Panc1 (cell line): ENCODE measurements at regions not wholly inside any gene's neighbourhood (a gene's known extent, or its start where the extent isn't known, plus 50 kb on each side); places are given as distances from the start of the nearest gene placed in this dataset.

Source experiments
- ATAC-seq: fragments of 200-7000 bp; cut with Tn5 transposase; 2 replicates; pipeline ENCODE4 v1.9.1; 2020; ENCODE audit warnings: mild to moderate bottlenecking, moderate library complexity
- BruUV-seq: library from RNA; stranded (reverse); fragments of 400-500 nt; replicated peaks from 2 replicates; lab custom pipeline; 2021; lab: Mats Ljungman, UMichigan
- CTCF ChIA-PET: fragments of 300-600 bp; sonication (Branson Sonifier 250); formaldehyde crosslinking; loops from one replicate; lab custom pipeline; 2022; ENCODE audit warnings: antibody characterized with exemption; lab: Charles Lee
- POLR2A ChIA-PET: fragments of 300-600 bp; sonication (Branson Sonifier 250); formaldehyde crosslinking; loops from one replicate; lab custom pipeline; 2022; ENCODE audit warnings: antibody characterized with exemption; lab: Charles Lee
- DNase-seq: peaks from one replicate; pipeline ENCODE4 v3.0.0-alpha.2; 2010; ENCODE audit warnings: low read depth, low spot score
- H3K27ac ChIP-seq: 2 replicates; pipeline ENCODE4 v1.5.1; 2011; ENCODE audit warnings: mild to moderate bottlenecking, low read length, inconsistent platforms
- H3K27me3 ChIP-seq: fragments of 200-500 bp; sonication (Bioruptor generic); 2 replicates; pipeline ENCODE4 v1.6.0; 2014; ENCODE audit warnings: low read length, inconsistent platforms; ENCODE audit not compliant: control insufficient read depth, insufficient read depth
- H3K36me3 ChIP-seq: fragments of 200-500 bp; sonication (Bioruptor generic); 2 replicates; pipeline ENCODE4 v1.5.1; 2014; ENCODE audit warnings: inconsistent platforms, mild to moderate bottlenecking, low read length, moderate library complexity; ENCODE audit not compliant: control insufficient read depth, insufficient read depth
- H3K4me1 ChIP-seq: 2 replicates; pipeline ENCODE4 v1.5.1; 2011; ENCODE audit warnings: inconsistent platforms, mild to moderate bottlenecking, low read length, moderate library complexity; ENCODE audit not compliant: control insufficient read depth, insufficient read depth
- H3K4me3 ChIP-seq, 2 experiments: 2 replicates each; pipeline ENCODE4 v1.5.1; 2011 to 2012; ENCODE audit warnings: low read depth in 2 of 2, low read length in 2 of 2, mild to moderate bottlenecking in 2 of 2, inconsistent platforms in 1 of 2, moderate library complexity in 1 of 2
- H3K9me3 ChIP-seq: fragments of 200-500 bp; sonication (Bioruptor generic); 2 replicates; pipeline ENCODE4 v1.5.1; 2014; ENCODE audit warnings: low read depth, mild to moderate bottlenecking, inconsistent platforms, low read length, moderate library complexity; ENCODE audit not compliant: control insufficient read depth, insufficient read depth
- POLR2AphosphoS5 ChIP-seq: IDR thresholded peaks from 2 replicates; pipeline ENCODE4 v1.6.1; 2012; ENCODE audit warnings: mild to moderate bottlenecking, low read depth, low read length, moderate library complexity
- SIN3A ChIP-seq: IDR thresholded peaks from 2 replicates; pipeline ENCODE4 v1.6.1; 2012; ENCODE audit warnings: low read depth, mild to moderate bottlenecking, low read length, moderate library complexity, borderline replicate concordance; ENCODE audit not compliant: insufficient read depth
- TCF7L2 ChIP-seq: IDR thresholded peaks from 2 replicates; pipeline ENCODE4 v1.6.1; 2011; ENCODE audit warnings: mild to moderate bottlenecking, low read depth, low read length, inconsistent platforms
- in situ Hi-C: cut with HindIII; loops from 2 replicates; pipeline ENCODE4 v1.10.0; 2016; ENCODE audit warnings: low sequenced_read_pairs, low pct_unique_long_range_greater_than_20kb
- intact Hi-C: fragments of 100-400 bp; cut with micrococcal nuclease; formaldehyde crosslinking; loops from one replicate; pipeline ENCODE4 v1.10.0; 2022; ENCODE audit not compliant: unreplicated experiment
- TF ChIP-seq, protein P1 (sequence below): fragments of 450-650 bp; IDR thresholded peaks from 2 replicates; pipeline ENCODE4 v1.5.1; 2017; ENCODE audit warnings: mild to moderate bottlenecking
- TF ChIP-seq, protein P2 (sequence below), 2 experiments: IDR thresholded peaks; 2 replicates each; pipeline ENCODE4 v1.6.1; 2011 to 2012; ENCODE audit warnings: low read depth in 2 of 2, control low read depth in 1 of 2, low read length in 1 of 2, mild to moderate bottlenecking in 1 of 2, moderate library complexity in 1 of 2; ENCODE audit not compliant: insufficient read depth in 1 of 2

DNA sequence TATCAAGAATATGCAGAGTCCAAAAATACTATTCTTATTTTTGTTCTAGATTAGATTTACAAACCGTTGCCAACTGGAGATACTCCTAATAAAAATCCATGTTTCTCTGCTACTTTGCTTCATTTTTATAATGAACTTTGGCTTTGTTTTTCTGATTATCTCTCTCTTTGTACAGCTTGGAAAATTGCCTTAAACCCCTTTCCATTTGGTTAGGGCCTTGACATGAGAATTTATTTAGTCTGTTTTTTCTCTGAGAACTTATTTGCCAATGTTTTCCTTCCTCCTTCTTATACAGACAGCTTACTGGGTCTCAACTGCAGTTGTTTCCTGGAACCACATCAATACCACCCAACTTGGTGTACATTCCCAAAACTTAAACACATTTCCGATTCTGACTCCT lies 555.4 kb downstream of the SLITRK6 start:
- Histone ChIP-seq H3K4me1 (no peaks in the 10 kb centered on the region), H3K27me3 (no peaks in the 10 kb centered on the region), H3K9me3 (no peaks in the 10 kb centered on the region), H3K36me3 (no peaks in the 10 kb centered on the region), H3K27ac (no peak overlapping the region), H3K4me3 (no peak overlapping the region)
- DNase-seq: no peak
- ATAC-seq: no peak
- ChIA-PET CTCF (no interaction called here), POLR2A (interaction anchor here (0.7 kb wide), 1 partner anchor 18 kb away, joined by 3 read pairs; no protein-coding TSS in a partner anchor)
- in situ Hi-C loops (no loop called here), intact Hi-C loops (no loop called here)
- BruUV-seq: no TSS peak
- TF ChIP-seq SIN3A: no peak
- TF ChIP-seq, protein P1, sequence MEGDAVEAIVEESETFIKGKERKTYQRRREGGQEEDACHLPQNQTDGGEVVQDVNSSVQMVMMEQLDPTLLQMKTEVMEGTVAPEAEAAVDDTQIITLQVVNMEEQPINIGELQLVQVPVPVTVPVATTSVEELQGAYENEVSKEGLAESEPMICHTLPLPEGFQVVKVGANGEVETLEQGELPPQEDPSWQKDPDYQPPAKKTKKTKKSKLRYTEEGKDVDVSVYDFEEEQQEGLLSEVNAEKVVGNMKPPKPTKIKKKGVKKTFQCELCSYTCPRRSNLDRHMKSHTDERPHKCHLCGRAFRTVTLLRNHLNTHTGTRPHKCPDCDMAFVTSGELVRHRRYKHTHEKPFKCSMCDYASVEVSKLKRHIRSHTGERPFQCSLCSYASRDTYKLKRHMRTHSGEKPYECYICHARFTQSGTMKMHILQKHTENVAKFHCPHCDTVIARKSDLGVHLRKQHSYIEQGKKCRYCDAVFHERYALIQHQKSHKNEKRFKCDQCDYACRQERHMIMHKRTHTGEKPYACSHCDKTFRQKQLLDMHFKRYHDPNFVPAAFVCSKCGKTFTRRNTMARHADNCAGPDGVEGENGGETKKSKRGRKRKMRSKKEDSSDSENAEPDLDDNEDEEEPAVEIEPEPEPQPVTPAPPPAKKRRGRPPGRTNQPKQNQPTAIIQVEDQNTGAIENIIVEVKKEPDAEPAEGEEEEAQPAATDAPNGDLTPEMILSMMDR: no peak
- TF ChIP-seq, protein P2, sequence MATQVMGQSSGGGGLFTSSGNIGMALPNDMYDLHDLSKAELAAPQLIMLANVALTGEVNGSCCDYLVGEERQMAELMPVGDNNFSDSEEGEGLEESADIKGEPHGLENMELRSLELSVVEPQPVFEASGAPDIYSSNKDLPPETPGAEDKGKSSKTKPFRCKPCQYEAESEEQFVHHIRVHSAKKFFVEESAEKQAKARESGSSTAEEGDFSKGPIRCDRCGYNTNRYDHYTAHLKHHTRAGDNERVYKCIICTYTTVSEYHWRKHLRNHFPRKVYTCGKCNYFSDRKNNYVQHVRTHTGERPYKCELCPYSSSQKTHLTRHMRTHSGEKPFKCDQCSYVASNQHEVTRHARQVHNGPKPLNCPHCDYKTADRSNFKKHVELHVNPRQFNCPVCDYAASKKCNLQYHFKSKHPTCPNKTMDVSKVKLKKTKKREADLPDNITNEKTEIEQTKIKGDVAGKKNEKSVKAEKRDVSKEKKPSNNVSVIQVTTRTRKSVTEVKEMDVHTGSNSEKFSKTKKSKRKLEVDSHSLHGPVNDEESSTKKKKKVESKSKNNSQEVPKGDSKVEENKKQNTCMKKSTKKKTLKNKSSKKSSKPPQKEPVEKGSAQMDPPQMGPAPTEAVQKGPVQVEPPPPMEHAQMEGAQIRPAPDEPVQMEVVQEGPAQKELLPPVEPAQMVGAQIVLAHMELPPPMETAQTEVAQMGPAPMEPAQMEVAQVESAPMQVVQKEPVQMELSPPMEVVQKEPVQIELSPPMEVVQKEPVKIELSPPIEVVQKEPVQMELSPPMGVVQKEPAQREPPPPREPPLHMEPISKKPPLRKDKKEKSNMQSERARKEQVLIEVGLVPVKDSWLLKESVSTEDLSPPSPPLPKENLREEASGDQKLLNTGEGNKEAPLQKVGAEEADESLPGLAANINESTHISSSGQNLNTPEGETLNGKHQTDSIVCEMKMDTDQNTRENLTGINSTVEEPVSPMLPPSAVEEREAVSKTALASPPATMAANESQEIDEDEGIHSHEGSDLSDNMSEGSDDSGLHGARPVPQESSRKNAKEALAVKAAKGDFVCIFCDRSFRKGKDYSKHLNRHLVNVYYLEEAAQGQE (IDR thresholded peaks at IDR 0.05; ENCODE audit: insufficient read depth in 1 of 2, low read depth in 2 of 2, low read length in 1 of 2): no peak
- TF ChIP-seq TCF7L2: no peak
- no peak for TF ChIP-seq POLR2AphosphoS5

DNA sequence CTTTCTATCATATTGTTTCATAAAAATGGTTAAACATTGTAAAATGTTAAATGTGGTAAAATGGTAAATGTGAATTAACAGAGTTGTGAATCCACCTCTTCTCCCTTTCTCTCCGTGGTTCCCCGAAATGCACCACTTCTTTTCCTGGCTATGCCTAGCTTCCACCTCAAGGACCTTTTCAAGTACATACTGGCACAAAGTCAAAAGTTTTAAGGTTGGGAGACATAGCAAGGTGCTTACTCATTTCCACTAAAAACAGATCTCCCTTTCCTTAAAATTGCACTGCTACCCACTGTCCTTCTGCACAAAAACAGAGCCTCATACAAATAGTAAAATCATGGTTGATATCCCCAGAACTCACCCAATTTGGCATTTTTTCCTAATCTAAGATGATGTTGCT lies 558.2 kb downstream of the SLITRK6 start:
- H3K9me3 ChIP-seq: no peaks in the 10 kb centered on the region
- no peak overlapping the region for H3K4me3 ChIP-seq
- TF ChIP-seq, protein P1: no peak
- TF ChIP-seq POLR2AphosphoS5 (no peak), SIN3A (no peak), TCF7L2 (no peak)
- TF ChIP-seq, protein P2 (IDR thresholded peaks at IDR 0.05; ENCODE audit: insufficient read depth in 1 of 2, low read depth in 2 of 2, low read length in 1 of 2): no peak
- ChIA-PET POLR2A (no interaction called here), CTCF (no interaction called here)
- H3K36me3 ChIP-seq: no peaks in the 10 kb centered on the region
- no TSS peak for BruUV-seq
- ATAC-seq (no peak), DNase-seq (no peak)
- no peaks in the 10 kb centered on the region for H3K27me3 ChIP-seq
- no peak overlapping the region for H3K27ac ChIP-seq
- H3K4me1 ChIP-seq: no peaks in the 10 kb centered on the region
- in situ Hi-C loops: no loop called here
- intact Hi-C loops: no loop called here
